Testis (tissue), 2 donors: ENCODE measurements at regions not wholly inside any gene's neighbourhood (a gene's known extent, or its start where the extent isn't known, plus 50 kb on each side); places are given as distances from the start of the nearest gene placed in this dataset.

Experiments
- DNase-seq: peaks from one replicate; pipeline ENCODE4 v3.0.0-alpha.2; 2019
- H3K27ac ChIP-seq, 2 donors: fragments of 200-600 bp; sonication (generic); one replicate each; pipeline ENCODE4 v1.5.1; 2019
- H3K27me3 ChIP-seq: fragments of 200-600 bp; sonication (generic); one replicate; pipeline ENCODE4 v1.5.1; 2019
- H3K36me3 ChIP-seq: fragments of 200-600 bp; sonication (generic); one replicate; pipeline ENCODE4 v1.5.1; 2017; ENCODE audit warnings: low read depth; ENCODE audit errors: missing control alignments
- H3K4me1 ChIP-seq: fragments of 200-600 bp; sonication (generic); one replicate; pipeline ENCODE4 v1.5.1; 2019
- H3K4me3 ChIP-seq, 2 donors: fragments of 200-600 bp; sonication (generic); one replicate each; pipeline ENCODE4 v1.5.1; 2017 to 2019
- H3K9me3 ChIP-seq: fragments of 200-600 bp; sonication (generic); one replicate; pipeline ENCODE4 v1.5.1; 2017
- POLR2A ChIP-seq: fragments of 450-650 bp; IDR thresholded peaks from one replicate; pipeline ENCODE4 v1.6.1; 2017; ENCODE audit warnings: antibody characterized with exemption, mild to moderate bottlenecking, moderate library complexity
- WGBS, 2 donors: methylation state at CpG; one replicate each; pipeline ENCODE4 v1.1.5; 2018; 5-methylcytosine and 5-hydroxymethylcytosine counted together
- intact Hi-C: fragments of 100-400 bp; cut with DNase I; formaldehyde crosslinking; loops from one replicate; pipeline ENCODE4 v1.15.1; 2023; ENCODE audit warnings: low total_unique reads
- TF ChIP-seq, protein P1 (sequence below), 3 experiments: fragments of 450-650 bp in 2 of 3; fragments of 200-600 bp in 1 of 3; sonication (generic) in 1 of 3; IDR thresholded peaks; one replicate each; pipeline ENCODE4 v1.5.1; 2016 to 2019; ENCODE audit warnings: antibody characterized with exemption in 3 of 3, mild to moderate bottlenecking in 2 of 3, moderate library complexity in 1 of 3

- H3K27ac ChIP-seq = no peak overlapping the region
These were observed 175.8 kb upstream of the TECRL start for GRCh38 chr4:64584981-64585557.

DNA sequence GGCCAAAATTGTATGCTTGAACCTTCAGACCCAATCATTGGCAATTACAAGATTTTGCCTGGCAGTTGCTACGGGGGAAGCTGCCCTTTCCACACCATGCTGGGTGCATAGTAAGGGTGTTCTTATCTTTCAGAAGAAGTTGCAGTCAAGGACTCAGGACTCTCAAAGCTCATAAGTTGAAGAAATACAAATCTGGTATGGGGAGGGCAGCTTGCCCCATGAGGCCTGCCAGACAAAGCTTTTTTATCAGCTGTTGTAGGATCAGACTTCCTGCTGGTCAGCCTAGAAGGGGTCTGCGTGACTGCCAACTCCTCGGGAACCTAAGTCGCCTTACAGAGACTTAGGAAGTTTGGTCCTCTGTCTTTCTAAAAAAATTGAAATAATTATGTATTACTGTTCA is 174.9 kb upstream of the TECRL start:
- no peak for DNase-seq
- Histone ChIP-seq H3K36me3 (no peaks in the 10 kb centered on the region), H3K4me1 (no peaks in the 10 kb centered on the region), H3K27ac (no peak overlapping the region), H3K4me3 (no peak overlapping the region), H3K9me3 (no peaks in the 10 kb centered on the region), H3K27me3 (no peaks in the 10 kb centered on the region)
- no peak for TF ChIP-seq POLR2A
- TF ChIP-seq, protein P1, sequence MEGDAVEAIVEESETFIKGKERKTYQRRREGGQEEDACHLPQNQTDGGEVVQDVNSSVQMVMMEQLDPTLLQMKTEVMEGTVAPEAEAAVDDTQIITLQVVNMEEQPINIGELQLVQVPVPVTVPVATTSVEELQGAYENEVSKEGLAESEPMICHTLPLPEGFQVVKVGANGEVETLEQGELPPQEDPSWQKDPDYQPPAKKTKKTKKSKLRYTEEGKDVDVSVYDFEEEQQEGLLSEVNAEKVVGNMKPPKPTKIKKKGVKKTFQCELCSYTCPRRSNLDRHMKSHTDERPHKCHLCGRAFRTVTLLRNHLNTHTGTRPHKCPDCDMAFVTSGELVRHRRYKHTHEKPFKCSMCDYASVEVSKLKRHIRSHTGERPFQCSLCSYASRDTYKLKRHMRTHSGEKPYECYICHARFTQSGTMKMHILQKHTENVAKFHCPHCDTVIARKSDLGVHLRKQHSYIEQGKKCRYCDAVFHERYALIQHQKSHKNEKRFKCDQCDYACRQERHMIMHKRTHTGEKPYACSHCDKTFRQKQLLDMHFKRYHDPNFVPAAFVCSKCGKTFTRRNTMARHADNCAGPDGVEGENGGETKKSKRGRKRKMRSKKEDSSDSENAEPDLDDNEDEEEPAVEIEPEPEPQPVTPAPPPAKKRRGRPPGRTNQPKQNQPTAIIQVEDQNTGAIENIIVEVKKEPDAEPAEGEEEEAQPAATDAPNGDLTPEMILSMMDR (IDR thresholded peaks at IDR 0.05) = no peak
- WGBS, 2 donors = 73% methylated on average over 4 of the region's 4 CpGs
- intact Hi-C loops = no loop called here

More at GRCh38 chr4:64584981-64585557, 175.8 kb upstream of the TECRL start:
- no peaks in the 10 kb centered on the region for H3K4me1 ChIP-seq
- WGBS, 2 donors = 32 to 33% methylated on average over 6 of the region's 6 CpGs
- H3K9me3 ChIP-seq = no peaks in the 10 kb centered on the region
- H3K4me3 ChIP-seq = no peak overlapping the region
- H3K36me3 ChIP-seq = no peaks in the 10 kb centered on the region
- intact Hi-C loops = no loop called here
- TF ChIP-seq, protein P1 (IDR thresholded peaks at IDR 0.05) = peak; percentile 21 to 77 (median 35)
- no peak for TF ChIP-seq POLR2A
- peak; percentile 50 for DNase-seq
- H3K27me3 ChIP-seq = no peaks in the 10 kb centered on the region

- Histone ChIP-seq H3K4me1 (no peaks in the 10 kb centered on the region), H3K9me3 (no peaks in the 10 kb centered on the region), H3K36me3 (no peaks in the 10 kb centered on the region), H3K27me3 (no peaks in the 10 kb centered on the region), H3K27ac (no peak overlapping the region), H3K4me3 (no peak overlapping the region)
- no peak for DNase-seq
- WGBS, 2 donors = 61 to 70% methylated on average over 3 of the region's 3 CpGs
- TF ChIP-seq, protein P1 (IDR thresholded peaks at IDR 0.05) = no peak
- TF ChIP-seq POLR2A = no peak
- intact Hi-C loops = no loop called here
These were observed 173.2 kb upstream of the TECRL start for GRCh38 chr4:64582492-64582891.

DNA sequence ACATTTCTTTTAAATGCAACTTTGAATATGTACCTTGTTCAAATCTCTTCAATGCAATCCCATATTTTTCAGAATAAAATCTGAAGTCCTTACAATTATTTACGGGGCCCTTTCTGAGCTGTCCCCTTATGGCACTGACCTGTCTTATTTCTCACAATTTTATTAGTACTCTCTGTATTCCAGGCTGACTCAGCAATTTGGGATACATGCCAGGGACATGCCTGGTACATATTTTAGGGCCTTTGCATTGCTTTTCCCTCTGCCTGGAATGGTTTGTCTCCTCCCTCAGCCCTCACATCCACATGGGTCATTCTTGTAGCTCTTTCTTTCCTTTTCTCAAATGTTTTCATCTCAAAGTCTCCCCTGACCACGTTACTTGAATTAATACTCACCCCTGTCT is 172.2 kb upstream of the TECRL start:
- no peak overlapping the region for H3K27ac ChIP-seq
- TF ChIP-seq, protein P1 (IDR thresholded peaks at IDR 0.05) = no peak
- no peak for TF ChIP-seq POLR2A
- no peaks in the 10 kb centered on the region for H3K4me1 ChIP-seq
- DNase-seq = no peak
- H3K36me3 ChIP-seq = no peaks in the 10 kb centered on the region
- H3K9me3 ChIP-seq = no peaks in the 10 kb centered on the region
- no peak overlapping the region for H3K4me3 ChIP-seq
- H3K27me3 ChIP-seq = no peaks in the 10 kb centered on the region
- 87 to 89% methylated on average over 2 of the region's 2 CpGs for WGBS, 2 donors
- intact Hi-C loops = no loop called here

GRCh38 chr4:64564126-64564525 is 154.9 kb upstream of the TECRL start:
- Histone ChIP-seq H3K27me3 (no peaks in the 10 kb centered on the region), H3K27ac (no peak overlapping the region), H3K36me3 (no peaks in the 10 kb centered on the region), H3K9me3 (no peaks in the 10 kb centered on the region), H3K4me3 (no peak overlapping the region), H3K4me1 (no peaks in the 10 kb centered on the region)
- TF ChIP-seq POLR2A = no peak
- TF ChIP-seq, protein P1 (IDR thresholded peaks at IDR 0.05) = no peak
- DNase-seq = no peak
- intact Hi-C loops = no loop called here
- 39 to 41% methylated on average over 4 of the region's 4 CpGs for WGBS, 2 donors
